SK-N-SH (cell line): ENCODE measurements at regions not wholly inside any gene's neighbourhood (a gene's known extent, or its start where the extent isn't known, plus 50 kb on each side); places are given as distances from the start of the nearest gene placed in this dataset.

ENCODE experiments used
- CTCF ChIA-PET: fragments of 300-600, 350-600 bp; formaldehyde crosslinking; extraction: SDS; loops from one replicate; lab custom pipeline; 2021; lab: Yijun Ruan, JAX
- POLR2A ChIA-PET: fragments of 350-600 bp; sonication (Branson Sonifier 250); formaldehyde crosslinking; extraction: SDS; loops from one replicate; lab custom pipeline; 2020; ENCODE audit warnings: antibody characterized with exemption, inconsistent platforms; lab: Yijun Ruan, JAX
- DNase-seq: peaks from one replicate; pipeline ENCODE4 v3.0.0; 2012
- H2AFZ ChIP-seq: fragments of 200-600 bp; sonication (generic); 2 replicates; pipeline ENCODE4 v1.8.1; 2016; ENCODE audit warnings: antibody characterized with exemption, mild to moderate bottlenecking, low read depth
- H3F3A ChIP-seq: fragments of 200-600 bp; sonication (generic); replicated peaks from 2 replicates; pipeline ENCODE3; 2016; ENCODE audit warnings: antibody characterized with exemption, mild to moderate bottlenecking; ENCODE audit not compliant: insufficient read depth
- H3K27ac ChIP-seq, 2 experiments: fragments of 200-500 bp in 1 of 2; fragments of 200-600 bp in 1 of 2; sonication (Bioruptor generic) in 1 of 2; sonication (generic), shearing (Covaris generic) in 1 of 2; 2 replicates each; pipeline versions ENCODE4 v1.5.1 to v1.6.1; 2014 to 2016; ENCODE audit warnings: low read depth in 2 of 2, inconsistent platforms in 1 of 2, low read length in 1 of 2, mild to moderate bottlenecking in 1 of 2, mixed read lengths in 1 of 2
- H3K27me3 ChIP-seq: fragments of 200-600 bp; sonication (generic), shearing (Covaris generic); 2 replicates; pipeline ENCODE4 v1.6.1; 2016; ENCODE audit warnings: mixed run types; ENCODE audit not compliant: insufficient read depth
- H3K36me3 ChIP-seq, 2 experiments: fragments of 200-500 bp in 1 of 2; fragments of 200-600 bp in 1 of 2; sonication (Bioruptor generic) in 1 of 2; sonication (generic) in 1 of 2; replicated peaks in 1 of 2; 2 replicates each; pipeline versions ENCODE3 to v1.5.1; 2014 to 2016; ENCODE audit warnings: low read length in 1 of 2, mild to moderate bottlenecking in 1 of 2; ENCODE audit not compliant: insufficient read depth in 2 of 2, control insufficient read depth in 1 of 2
- H3K4me1 ChIP-seq, 2 experiments: fragments of 200-500 bp in 1 of 2; fragments of 200-600 bp in 1 of 2; sonication (Bioruptor generic) in 1 of 2; sonication (generic), shearing (Covaris generic) in 1 of 2; 2 replicates each; pipeline versions ENCODE4 v1.5.1 to v1.6.1; 2014 to 2016; ENCODE audit warnings: low read depth in 1 of 2, low read length in 1 of 2, mixed run types in 1 of 2; ENCODE audit not compliant: insufficient read depth in 2 of 2, control insufficient read depth in 1 of 2
- H3K4me2 ChIP-seq: fragments of 200-600 bp; sonication (generic), shearing (Covaris generic); 2 replicates; pipeline ENCODE4 v1.6.1; 2017; ENCODE audit warnings: mixed run types
- H3K4me3 ChIP-seq, 2 experiments: fragments of 200-500 bp in 1 of 2; fragments of 200-600 bp in 1 of 2; sonication (Bioruptor generic) in 1 of 2; sonication (generic), shearing (Covaris generic) in 1 of 2; 2 replicates each; pipeline versions ENCODE4 v1.5.1 to v1.8.1; 2014 to 2016; ENCODE audit warnings: low read depth in 2 of 2, inconsistent platforms in 1 of 2, low read length in 1 of 2, mild to moderate bottlenecking in 1 of 2, mixed read lengths in 1 of 2, moderate library complexity in 1 of 2
- H3K79me2 ChIP-seq: fragments of 200-600 bp; sonication (generic); 2 replicates; pipeline ENCODE4 v1.8.1; 2017; ENCODE audit warnings: mild to moderate bottlenecking; ENCODE audit not compliant: insufficient read depth
- H3K9ac ChIP-seq: fragments of 200-600 bp; sonication (generic); 2 replicates; pipeline ENCODE4 v1.6.1; 2017; ENCODE audit warnings: mixed run types
- H3K9me2 ChIP-seq: fragments of 200-600 bp; sonication (generic); 2 replicates; pipeline ENCODE4 v1.6.1; 2017; ENCODE audit warnings: mixed run types
- H3K9me3 ChIP-seq: fragments of 200-600 bp; sonication (generic); 2 replicates; pipeline ENCODE4 v1.6.1; 2017; ENCODE audit warnings: mixed run types, mild to moderate bottlenecking, moderate library complexity
- H4K20me1 ChIP-seq: fragments of 200-600 bp; sonication (generic); 2 replicates; pipeline ENCODE4 v1.6.1; 2017; ENCODE audit warnings: mild to moderate bottlenecking, mixed run types; ENCODE audit not compliant: insufficient read depth
- ELF1 ChIP-seq: IDR thresholded peaks from 2 replicates; pipeline ENCODE4 v1.4.0; 2012
- EP300 ChIP-seq, 2 experiments: IDR thresholded peaks; 2 replicates each; pipeline versions ENCODE4 v1.4.0 to v1.6.1; 2012; ENCODE audit warnings: borderline replicate concordance in 1 of 2, low read depth in 1 of 2, low read length in 1 of 2
- EZH2phosphoT487 ChIP-seq: fragments of 200-600 bp; sonication (generic); IDR thresholded peaks from 2 replicates; pipeline ENCODE4 v1.6.1; 2017; ENCODE audit warnings: low read depth, mixed run types, mild to moderate bottlenecking, antibody characterized with exemption, moderate library complexity, borderline replicate concordance
- FOXJ3 ChIP-seq: sonication (generic); formaldehyde crosslinking; IDR thresholded peaks from 2 replicates; pipeline ENCODE4 v1.5.1; 2020; ENCODE audit warnings: mild to moderate bottlenecking, missing genetic modification reagents
- POLR2AphosphoS5 ChIP-seq: IDR thresholded peaks from 2 replicates; pipeline ENCODE4 v1.6.1; 2012; ENCODE audit warnings: low read depth, low read length
- SIN3A ChIP-seq: IDR thresholded peaks from 2 replicates; pipeline ENCODE4 v1.6.1; 2012; ENCODE audit warnings: low read depth, mild to moderate bottlenecking, low read length, moderate library complexity, borderline replicate concordance
- SMC3 ChIP-seq: IDR thresholded peaks from 2 replicates; pipeline ENCODE4 v1.6.1; 2012; ENCODE audit warnings: low read depth, low read length, improper control_type of control experiment
- TAF1 ChIP-seq: IDR thresholded peaks from 2 replicates; pipeline ENCODE4 v1.6.1; 2012; ENCODE audit warnings: low read depth, mild to moderate bottlenecking, low read length, moderate library complexity, borderline replicate concordance
- USF1 ChIP-seq: IDR thresholded peaks from 2 replicates; pipeline ENCODE4 v1.4.0; 2012; ENCODE audit warnings: low read depth, borderline replicate concordance
- YY1 ChIP-seq: IDR thresholded peaks from 2 replicates; pipeline ENCODE4 v1.4.0; 2012; ENCODE audit warnings: low read depth, mild to moderate bottlenecking
- WGBS: methylation state at CpG from one replicate; pipeline ENCODE4 v1.1.6; 2017; ENCODE audit warnings: low lambda C conversion rate; 5-methylcytosine and 5-hydroxymethylcytosine counted together
- TF ChIP-seq, protein P1 (sequence below): IDR thresholded peaks from 2 replicates; pipeline ENCODE4 v1.4.0; 2012; ENCODE audit warnings: low read depth

- Histone ChIP-seq H3K9ac (no peak overlapping the region), H3F3A (no peaks in the 10 kb centered on the region), H3K36me3 (no peaks in the 10 kb centered on the region), H3K9me3 (no peaks in the 10 kb centered on the region), H3K27me3 (no peaks in the 10 kb centered on the region), H4K20me1 (no peaks in the 10 kb centered on the region), H3K27ac (no peak overlapping the region), H3K79me2 (no peaks in the 10 kb centered on the region), H3K4me3 (no peak overlapping the region), H3K4me2 (no peak overlapping the region), H2AFZ (no peak overlapping the region), H3K9me2 (no peaks in the 10 kb centered on the region), H3K4me1 (no peaks in the 10 kb centered on the region)
- TF ChIP-seq FOXJ3 (CRISPR knock-in tag) (no peak), ELF1 (no peak)
- ChIA-PET CTCF (interaction anchor here (1.2 to 1.3 kb wide), 2 partner anchors 12 to 54 kb away, joined by 4 read pairs; no protein-coding TSS in a partner anchor), POLR2A (no interaction called here)
- 75% methylated on average over 4 of the region's 4 CpGs for WGBS
- no peak for DNase-seq
These were observed 51.9 kb upstream of the SPDL1 start for GRCh38 chr5:169531631-169532030.

DNA sequence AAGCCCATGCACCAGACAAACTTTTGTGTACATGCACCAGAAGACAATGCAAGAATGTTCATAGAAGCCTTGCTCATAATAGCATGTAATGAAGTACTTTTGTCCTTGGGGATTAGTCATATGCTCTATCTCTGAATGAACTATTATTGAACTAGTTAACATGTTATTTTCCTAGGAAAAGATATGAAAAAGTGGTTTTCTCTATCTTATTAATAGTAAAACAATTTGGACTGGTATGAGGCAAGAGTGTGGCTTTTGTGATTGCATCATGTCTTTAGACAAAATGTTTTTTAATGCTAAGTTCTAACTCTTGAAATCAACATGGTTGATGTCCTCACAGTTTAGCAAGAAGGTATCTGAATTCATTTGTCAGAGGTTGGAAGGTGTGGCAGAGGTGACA lies 55.7 kb upstream of the SPDL1 start:
- Histone ChIP-seq H3F3A (no peaks in the 10 kb centered on the region), H3K4me1 (no peaks in the 10 kb centered on the region), H3K9ac (no peak overlapping the region), H3K36me3 (no peaks in the 10 kb centered on the region), H3K4me2 (no peak overlapping the region), H3K27ac (no peak overlapping the region), H3K79me2 (no peaks in the 10 kb centered on the region), H3K4me3 (no peak overlapping the region), H3K9me2 (no peaks in the 10 kb centered on the region), H4K20me1 (no peaks in the 10 kb centered on the region), H3K27me3 (no peaks in the 10 kb centered on the region), H3K9me3 (no peaks in the 10 kb centered on the region), H2AFZ (no peak overlapping the region)
- ChIA-PET CTCF (no interaction called here), POLR2A (no interaction called here)
- TF ChIP-seq SIN3A = no peak
- TF ChIP-seq EZH2phosphoT487 = no peak
- no peak for TF ChIP-seq TAF1
- no peak for TF ChIP-seq YY1
- no peak for DNase-seq

- no peaks in the 10 kb centered on the region for H3K4me1 ChIP-seq
- WGBS = 57% methylated on average over 2 of the region's 2 CpGs
- no peak overlapping the region for H3K4me2 ChIP-seq
- H3K27ac ChIP-seq = no peak overlapping the region
- no peaks in the 10 kb centered on the region for H3K79me2 ChIP-seq
- CTCF ChIA-PET = no interaction called here
- H3K9me3 ChIP-seq = no peaks in the 10 kb centered on the region
- H3F3A ChIP-seq = no peaks in the 10 kb centered on the region
- H3K36me3 ChIP-seq = no peaks in the 10 kb centered on the region
- no peak overlapping the region for H3K9ac ChIP-seq
- H3K27me3 ChIP-seq = no peaks in the 10 kb centered on the region
- POLR2A ChIA-PET = no interaction called here
- no peak overlapping the region for H2AFZ ChIP-seq
- H4K20me1 ChIP-seq = no peaks in the 10 kb centered on the region
- no peak for DNase-seq
- no peak for TF ChIP-seq USF1
- TF ChIP-seq, protein P1, sequence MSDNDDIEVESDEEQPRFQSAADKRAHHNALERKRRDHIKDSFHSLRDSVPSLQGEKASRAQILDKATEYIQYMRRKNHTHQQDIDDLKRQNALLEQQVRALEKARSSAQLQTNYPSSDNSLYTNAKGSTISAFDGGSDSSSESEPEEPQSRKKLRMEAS = no peak
- no peak for TF ChIP-seq SMC3
- no peak for TF ChIP-seq EZH2phosphoT487
- TF ChIP-seq EP300 (IDR thresholded peaks at IDR 0.05; ENCODE audit: borderline replicate concordance in 1 of 2, low read depth in 1 of 2, low read length in 1 of 2) = no peak
- TF ChIP-seq POLR2AphosphoS5 = no peak
- TF ChIP-seq, all 33 proteins: peak for 0
- Histone ChIP-seq H3K9me2 (no peaks in the 10 kb centered on the region), H3K4me3 (no peak overlapping the region)
These were observed 56.5 kb upstream of the SPDL1 start for GRCh38 chr5:169527066-169527465.
